HL-60 (cell line): ENCODE measurements at regions not wholly inside any gene's neighbourhood (a gene's known extent, or its start where the extent isn't known, plus 50 kb on each side); places are given as distances from the start of the nearest gene placed in this dataset.

Source experiments
- CTCF ChIP-seq: IDR thresholded peaks from one replicate; pipeline ENCODE4 v1.5.1; 2011; ENCODE audit warnings: low read length, control low read depth, inconsistent platforms; ENCODE audit not compliant: insufficient read depth
- POLR2AphosphoS5 ChIP-seq: IDR thresholded peaks from 2 replicates; pipeline ENCODE4 v1.6.1; 2012; ENCODE audit warnings: low read depth

GRCh38 chr1:10958614-10959013 lies 53.8 kb upstream of the TARDBP start:
- no peak for TF ChIP-seq CTCF
- no peak for TF ChIP-seq POLR2AphosphoS5
